B cell (primary cell): ENCODE measurements at regions not wholly inside any gene's neighbourhood (a gene's known extent, or its start where the extent isn't known, plus 50 kb on each side); places are given as distances from the start of the nearest gene placed in this dataset.

Experiments used
- ATAC-seq: fragments of 200-7000 bp; cut with Tn5 transposase; one replicate; pipeline ENCODE4 v1.10.0; 2021; ENCODE audit warnings: low read depth, mild to moderate bottlenecking, moderate number of reproducible peaks, moderate library complexity
- CTCF ChIA-PET: fragments of 350-600 bp; sonication (Branson Sonifier 250); formaldehyde crosslinking; loops from one replicate; lab custom pipeline; 2021; ENCODE audit warnings: antibody characterized with exemption, inconsistent platforms; lab: Charles Lee
- POLR2A ChIA-PET: fragments of 350-600 bp; sonication (Branson Sonifier 250); formaldehyde crosslinking; loops from one replicate; lab custom pipeline; 2021; ENCODE audit warnings: antibody characterized with exemption; lab: Charles Lee
- DNase-seq: peaks from one replicate; pipeline ENCODE4 v3.0.0; 2013
- H2AFZ ChIP-seq: 2 replicates; pipeline ENCODE4 v1.6.1; 2012; ENCODE audit warnings: mild to moderate bottlenecking, low read depth, low read length; ENCODE audit not compliant: insufficient read depth, poor library complexity, severe bottlenecking
- H3K27ac ChIP-seq, 2 donors: 1 replicate in 1 of 2; 2 replicates in 1 of 2; pipeline ENCODE4 v1.5.1; 2012 to 2013; ENCODE audit warnings: low read length in 2 of 2, mild to moderate bottlenecking in 2 of 2, moderate library complexity in 1 of 2
- H3K27me3 ChIP-seq, 4 experiments: fragments of 200-600 bp in 1 of 4; sonication (generic) in 1 of 4; replicated peaks in 1 of 4; 1 replicate in 2 of 4; 2 replicates in 2 of 4; pipeline versions ENCODE4 v1.6.1 to v1.7.0; 2013 to 2016; ENCODE audit warnings: low read length in 3 of 4, mild to moderate bottlenecking in 2 of 4, mixed read lengths in 1 of 4, moderate library complexity in 1 of 4; ENCODE audit not compliant: insufficient read depth in 4 of 4, control insufficient read depth in 3 of 4; ENCODE audit errors: control extremely low read depth in 1 of 4
- H3K36me3 ChIP-seq, 2 experiments: replicated peaks in 1 of 2; 1 replicate in 1 of 2; 2 replicates in 1 of 2; pipeline versions ENCODE4 v1.6.1 to v1.7.1; 2013; ENCODE audit warnings: low read length in 1 of 2; ENCODE audit not compliant: insufficient read depth in 2 of 2, control insufficient read depth in 1 of 2; ENCODE audit errors: control extremely low read depth in 1 of 2, extremely low read depth in 1 of 2
- H3K4me1 ChIP-seq, 2 donors: fragments of 200-600 bp in 1 of 2; sonication (generic) in 1 of 2; 1 replicate in 1 of 2; 2 replicates in 1 of 2; pipeline versions ENCODE4 v1.5.1 to v1.6.1; 2013 to 2017; ENCODE audit warnings: low read length in 2 of 2; ENCODE audit not compliant: control insufficient read depth in 2 of 2, insufficient read depth in 2 of 2
- H3K4me2 ChIP-seq: replicated peaks from 2 replicates; pipeline ENCODE3; 2012; ENCODE audit warnings: mild to moderate bottlenecking, low read depth, low read length; ENCODE audit not compliant: poor library complexity, severe bottlenecking
- H3K4me3 ChIP-seq, 5 experiments: fragments of 200-600 bp in 1 of 5; sonication (generic) in 1 of 5; 1 replicate in 3 of 5; 2 replicates in 2 of 5; pipeline versions ENCODE4 v1.5.1 to v1.7.0; 2011 to 2016; ENCODE audit warnings: low read length in 4 of 5, mild to moderate bottlenecking in 4 of 5, low read depth in 2 of 5, control low read depth in 1 of 5, moderate library complexity in 1 of 5; ENCODE audit not compliant: insufficient read depth in 1 of 5; ENCODE audit errors: control extremely low read depth in 1 of 5, extremely low read depth in 1 of 5
- H3K79me2 ChIP-seq: fragments of 200-600 bp; sonication (generic); one replicate; pipeline ENCODE4 v1.6.0; 2016; ENCODE audit warnings: low read length; ENCODE audit not compliant: control insufficient read depth, insufficient read depth
- H3K9ac ChIP-seq: fragments of 200-600 bp; sonication (generic); 2 replicates; pipeline ENCODE4 v1.6.1; 2017; ENCODE audit warnings: mild to moderate bottlenecking, low read length, moderate library complexity
- H3K9me3 ChIP-seq, 3 donors: one replicate each; pipeline versions ENCODE4 v1.6.1 to v1.7.1; 2013; ENCODE audit warnings: low read length in 2 of 3; ENCODE audit not compliant: control insufficient read depth in 2 of 3, insufficient read depth in 1 of 3; ENCODE audit errors: control extremely low read depth in 1 of 3
- H4K20me1 ChIP-seq: 2 replicates; pipeline ENCODE4 v1.6.0; 2012; ENCODE audit warnings: mild to moderate bottlenecking, low read length; ENCODE audit not compliant: insufficient read depth, control insufficient read depth, poor library complexity, severe bottlenecking
- H3K27ac Mint-ChIP-seq: one replicate; pipeline ENCODE4 v1.8.0; 2021; ENCODE audit warnings: mixed read lengths
- H3K27me3 Mint-ChIP-seq: one replicate; pipeline ENCODE4 v1.8.0; 2021; ENCODE audit warnings: mixed read lengths
- H3K4me1 Mint-ChIP-seq: one replicate; pipeline ENCODE4 v1.8.0; 2021; ENCODE audit warnings: mixed read lengths
- H3K4me3 Mint-ChIP-seq: one replicate; pipeline ENCODE4 v1.8.0; 2021; ENCODE audit warnings: mixed read lengths
- H3K9me3 Mint-ChIP-seq: one replicate; pipeline ENCODE4 v1.8.0; 2022; ENCODE audit warnings: mixed read lengths; ENCODE audit not compliant: insufficient read depth
- EZH2 ChIP-seq: IDR thresholded peaks from 2 replicates; pipeline ENCODE4 v1.6.1; 2012; ENCODE audit warnings: borderline replicate concordance, low read depth, mild to moderate bottlenecking, moderate library complexity, low read length; ENCODE audit not compliant: insufficient read depth, poor library complexity, severe bottlenecking
- WGBS: methylation state at CpG from one replicate; pipeline ENCODE4 v1.1.5; 2013; ENCODE audit warnings: missing lambda C conversion rate; ENCODE audit not compliant: insufficient coverage; 5-methylcytosine and 5-hydroxymethylcytosine counted together
- intact Hi-C: fragments of 100-400 bp; cut with micrococcal nuclease; formaldehyde crosslinking; loops from one replicate; pipeline ENCODE4 v1.10.0; 2022
- TF ChIP-seq, protein P1 (sequence below): fragments of 200-600 bp; IDR thresholded peaks from one replicate; pipeline ENCODE4 v1.8.0; 2022; ENCODE audit warnings: antibody characterized with exemption, mild to moderate bottlenecking

DNA sequence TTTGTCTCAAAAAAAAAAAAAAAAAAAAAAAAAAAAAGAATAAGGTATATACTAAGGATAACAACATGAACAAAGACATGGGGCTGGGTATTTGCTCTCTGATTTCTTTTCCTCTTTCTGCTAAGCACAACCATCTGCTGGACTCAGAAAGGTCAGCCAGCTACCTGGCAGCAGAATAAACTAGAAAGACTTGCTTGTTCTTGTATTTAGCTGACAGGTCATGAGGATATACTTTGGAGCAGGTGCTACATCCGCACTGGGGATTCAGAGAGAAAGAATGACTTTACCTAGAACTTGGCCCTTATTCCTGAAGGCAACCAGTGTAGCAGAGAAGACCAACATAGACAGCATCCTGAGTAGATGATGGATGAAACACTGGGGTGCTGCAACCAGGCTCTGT is 550.5 kb downstream of the NTRK3 start:
- no peaks in the 10 kb centered on the region for H3K79me2 ChIP-seq
- WGBS = 80% methylated on average over 1 of the region's 1 CpG
- no peaks in the 10 kb centered on the region for H4K20me1 ChIP-seq
- peaks cover 0 to 7% (median 0%) of the 10 kb centered on the region in 3 donors for H3K9me3 ChIP-seq
- H3K4me2 ChIP-seq = no peak overlapping the region
- H3K27me3 Mint-ChIP-seq = no peaks in the 10 kb centered on the region
- H3K4me1 Mint-ChIP-seq = no peaks in the 10 kb centered on the region
- H3K36me3 ChIP-seq = no peaks in the 10 kb centered on the region
- no peak overlapping the region for H2AFZ ChIP-seq
- no peak overlapping the region for H3K27ac ChIP-seq
- no peak for DNase-seq
- no peak overlapping the region for H3K27ac Mint-ChIP-seq
- TF ChIP-seq, protein P1, sequence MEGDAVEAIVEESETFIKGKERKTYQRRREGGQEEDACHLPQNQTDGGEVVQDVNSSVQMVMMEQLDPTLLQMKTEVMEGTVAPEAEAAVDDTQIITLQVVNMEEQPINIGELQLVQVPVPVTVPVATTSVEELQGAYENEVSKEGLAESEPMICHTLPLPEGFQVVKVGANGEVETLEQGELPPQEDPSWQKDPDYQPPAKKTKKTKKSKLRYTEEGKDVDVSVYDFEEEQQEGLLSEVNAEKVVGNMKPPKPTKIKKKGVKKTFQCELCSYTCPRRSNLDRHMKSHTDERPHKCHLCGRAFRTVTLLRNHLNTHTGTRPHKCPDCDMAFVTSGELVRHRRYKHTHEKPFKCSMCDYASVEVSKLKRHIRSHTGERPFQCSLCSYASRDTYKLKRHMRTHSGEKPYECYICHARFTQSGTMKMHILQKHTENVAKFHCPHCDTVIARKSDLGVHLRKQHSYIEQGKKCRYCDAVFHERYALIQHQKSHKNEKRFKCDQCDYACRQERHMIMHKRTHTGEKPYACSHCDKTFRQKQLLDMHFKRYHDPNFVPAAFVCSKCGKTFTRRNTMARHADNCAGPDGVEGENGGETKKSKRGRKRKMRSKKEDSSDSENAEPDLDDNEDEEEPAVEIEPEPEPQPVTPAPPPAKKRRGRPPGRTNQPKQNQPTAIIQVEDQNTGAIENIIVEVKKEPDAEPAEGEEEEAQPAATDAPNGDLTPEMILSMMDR = no peak
- no peak for TF ChIP-seq EZH2
- no peaks in the 10 kb centered on the region for H3K27me3 ChIP-seq
- ChIA-PET CTCF (no interaction called here), POLR2A (no interaction called here)
- H3K4me3 ChIP-seq = no peak overlapping the region
- peaks cover 2% of the 10 kb centered on the region for H3K9me3 Mint-ChIP-seq
- no peak for ATAC-seq
- intact Hi-C loops = no loop called here
- no peaks in the 10 kb centered on the region for H3K4me1 ChIP-seq
- H3K4me3 Mint-ChIP-seq = no peak overlapping the region
- no peak overlapping the region for H3K9ac ChIP-seq

DNA sequence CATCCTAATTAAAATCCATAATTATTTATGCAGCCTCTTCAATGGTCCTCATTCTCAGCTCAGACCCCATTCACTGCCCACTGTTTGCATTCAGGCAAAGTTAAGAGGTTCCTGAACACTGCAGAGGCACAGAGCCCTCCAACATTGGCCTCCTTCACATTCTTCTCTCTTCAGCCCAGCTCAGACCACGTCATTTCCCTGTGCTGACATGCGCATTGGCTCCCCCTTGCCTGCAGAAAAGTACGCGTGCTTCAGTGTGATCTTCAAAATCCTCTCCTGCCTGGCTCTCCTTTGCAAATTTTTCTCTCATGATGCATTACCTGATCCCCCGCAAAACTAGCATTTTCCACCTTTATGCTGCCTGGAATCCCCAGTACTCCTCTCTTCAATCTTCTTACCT is 552.3 kb downstream of the NTRK3 start:
- Mint-ChIP-seq H3K27me3 (no peaks in the 10 kb centered on the region), H3K4me1 (no peaks in the 10 kb centered on the region), H3K9me3 (peaks cover 10% of the 10 kb centered on the region), H3K4me3 (no peak overlapping the region), H3K27ac (no peak overlapping the region)
- Histone ChIP-seq H2AFZ (no peak overlapping the region), H4K20me1 (no peaks in the 10 kb centered on the region), H3K36me3 (no peaks in the 10 kb centered on the region), H3K9me3 (peaks cover 0 to 8% (median 0%) of the 10 kb centered on the region in 3 donors), H3K27ac (no peak overlapping the region), H3K4me2 (no peak overlapping the region), H3K4me3 (no peak overlapping the region), H3K27me3 (no peaks in the 10 kb centered on the region), H3K79me2 (no peaks in the 10 kb centered on the region), H3K9ac (no peak overlapping the region), H3K4me1 (no peaks in the 10 kb centered on the region)
- TF ChIP-seq, protein P1 = no peak
- TF ChIP-seq EZH2 = no peak
- DNase-seq (no peak), ATAC-seq (no peak)
- CTCF ChIA-PET = no interaction called here
- POLR2A ChIA-PET = no interaction called here
- intact Hi-C loops = no loop called here
- WGBS = 82% methylated on average over 5 of the region's 5 CpGs
